HG03565 (cell line): ENCODE measurements at regions not wholly inside any gene's neighbourhood (a gene's known extent, or its start where the extent isn't known, plus 50 kb on each side); places are given as distances from the start of the nearest gene placed in this dataset.

Experiments used
- ATAC-seq: cut with Tn5 transposase; IDR thresholded peaks from one replicate; pipeline ENCODE4 v1.9.1; 2021; ENCODE audit warnings: mild to moderate bottlenecking, moderate library complexity; ENCODE audit not compliant: unreplicated experiment

DNA sequence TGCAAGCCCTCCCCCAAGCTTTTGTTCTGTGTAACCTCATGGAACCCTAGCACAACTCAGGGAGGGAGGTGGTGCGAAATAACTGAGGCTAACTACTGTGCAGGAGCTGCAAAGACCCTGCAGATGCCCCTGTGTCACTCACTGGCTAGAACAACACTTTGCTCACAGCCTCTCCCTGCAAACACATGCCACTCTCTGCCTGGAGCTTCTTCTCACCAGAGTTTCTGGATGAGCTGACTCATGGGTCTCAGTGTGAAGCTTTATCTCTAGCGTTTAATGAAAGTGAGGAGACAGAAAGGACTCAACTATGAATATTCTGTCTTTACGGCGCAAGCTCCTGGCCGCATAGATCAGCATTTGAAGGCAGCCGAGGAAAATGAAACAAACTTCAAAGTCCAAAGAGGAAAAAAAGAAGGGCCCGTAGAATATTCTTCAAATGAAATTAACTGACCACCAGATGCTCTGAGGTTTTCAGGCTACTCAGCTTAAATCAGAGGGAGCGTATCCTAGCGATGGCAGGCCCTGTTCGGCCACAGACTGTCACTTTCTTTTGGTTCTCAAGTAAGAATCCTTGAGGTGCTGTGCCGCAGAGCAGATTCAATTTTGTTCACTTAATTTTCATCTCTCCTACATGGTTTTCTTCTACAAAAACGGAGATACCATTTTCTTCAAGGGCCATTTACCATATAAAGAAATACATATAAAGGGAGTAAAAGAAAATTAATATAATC, 77.7 kb upstream of the TAS2R1 start:
- ATAC-seq, result no peak

DNA sequence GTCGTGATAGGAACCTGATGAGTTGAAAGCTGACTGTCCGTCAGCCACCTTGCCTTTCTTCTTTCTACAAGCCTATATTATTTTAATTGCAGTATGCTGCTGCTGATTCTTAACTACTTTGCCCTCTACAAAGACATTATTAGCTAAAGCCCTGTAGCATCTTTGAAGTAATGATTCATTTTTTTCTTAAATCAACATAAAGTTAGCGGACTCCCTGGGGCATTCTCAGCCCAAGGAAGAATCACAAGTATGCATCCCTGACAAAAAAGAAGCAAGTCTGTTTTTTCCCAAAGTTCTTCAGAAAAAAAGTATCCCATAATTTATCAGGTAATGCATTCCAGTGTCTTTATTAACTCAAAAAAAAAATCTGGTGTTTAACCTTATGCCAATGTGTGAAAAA, 69.5 kb upstream of the TAS2R1 start:
- no peak for ATAC-seq

DNA sequence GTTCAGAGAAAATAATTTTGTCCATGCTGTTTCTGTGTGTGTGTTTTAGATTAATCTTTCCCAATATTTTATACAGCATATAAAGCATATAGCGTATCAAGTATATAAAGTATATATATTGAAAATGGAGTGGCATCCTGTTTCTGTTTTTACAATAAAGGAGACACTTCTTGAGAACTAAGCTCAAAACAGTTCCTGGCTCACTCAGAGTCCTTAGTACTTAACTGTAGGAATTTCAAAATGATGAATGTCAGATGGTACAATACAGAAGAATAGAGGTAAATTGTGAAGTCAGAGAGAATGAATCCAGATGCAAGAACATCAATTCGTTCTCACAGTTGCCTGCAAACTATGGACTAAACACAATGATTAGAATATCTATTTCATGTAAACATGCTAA, 68.7 kb upstream of the TAS2R1 start:
- ATAC-seq, result no peak

DNA sequence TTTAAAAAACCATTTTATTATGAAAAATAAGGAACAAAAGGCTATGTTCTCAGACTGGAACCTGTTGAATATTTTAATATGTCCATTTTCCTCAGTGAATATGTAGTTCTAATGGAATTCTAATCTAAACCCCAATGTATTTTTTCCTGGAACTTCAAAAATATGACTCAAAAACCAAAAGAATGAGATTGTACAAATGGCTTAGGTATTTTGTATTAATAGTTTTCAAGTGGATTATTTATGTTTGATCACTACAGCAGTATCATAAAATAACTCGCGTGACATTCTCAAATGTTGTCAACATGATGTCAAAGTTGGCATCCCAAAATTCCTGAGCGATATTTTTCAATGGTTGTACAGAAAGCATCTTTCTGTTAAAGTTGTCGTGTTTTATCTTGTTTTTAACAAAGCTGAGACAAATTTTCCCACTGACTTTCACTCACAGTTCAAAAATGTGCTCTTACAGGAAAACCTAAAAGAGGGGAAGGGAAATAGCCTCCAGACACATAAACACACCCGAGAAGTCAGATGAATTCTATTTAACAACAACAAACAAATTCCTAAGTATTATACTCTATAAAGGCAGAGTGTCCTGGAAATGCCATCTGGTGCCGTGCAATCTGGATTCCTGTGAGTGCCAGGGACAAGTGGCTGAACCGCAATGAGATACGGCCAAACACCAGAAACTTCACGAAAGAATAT, 68.1 kb upstream of the TAS2R1 start:
- ATAC-seq, result no peak

DNA sequence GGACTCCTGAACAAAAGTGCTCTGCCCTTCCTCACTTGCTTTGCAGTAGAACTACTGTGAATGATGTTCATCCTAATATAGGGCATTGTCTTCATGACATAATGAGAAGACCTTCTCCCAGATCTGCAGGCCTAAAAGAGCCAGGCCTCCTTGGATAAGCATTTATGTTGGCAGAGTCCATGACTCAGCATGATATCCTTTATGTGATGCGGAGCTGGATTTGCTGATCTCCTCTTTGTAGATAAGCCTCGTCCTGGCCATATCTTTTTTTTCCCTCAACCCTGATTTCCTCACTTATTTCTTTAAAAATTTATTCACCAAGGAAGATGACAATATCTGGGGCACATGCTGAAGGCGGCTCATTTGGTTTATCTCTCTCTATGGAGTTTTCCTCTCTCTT, 62.4 kb upstream of the TAS2R1 start:
- no peak for ATAC-seq

DNA sequence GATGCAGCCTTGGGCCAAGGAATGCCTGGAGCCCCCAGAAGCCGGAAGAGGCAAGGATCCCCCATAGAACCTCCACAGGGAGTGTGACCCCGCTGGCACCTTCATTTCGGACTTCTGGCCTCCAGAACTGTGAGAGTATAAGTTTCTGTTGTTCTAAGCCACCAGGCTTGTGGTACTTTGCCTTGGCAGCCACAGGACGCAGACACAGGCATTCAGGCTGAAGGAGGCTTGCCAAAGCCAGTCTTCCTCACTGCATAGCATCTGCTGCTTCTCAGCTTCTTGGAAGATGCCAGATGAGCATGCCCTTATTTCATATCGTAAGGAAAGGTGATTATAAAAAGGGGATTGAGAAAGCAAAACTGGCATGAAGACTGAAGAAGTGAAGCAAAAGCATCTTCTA, 61.1 kb upstream of the TAS2R1 start:
- ATAC-seq, result no peak

DNA sequence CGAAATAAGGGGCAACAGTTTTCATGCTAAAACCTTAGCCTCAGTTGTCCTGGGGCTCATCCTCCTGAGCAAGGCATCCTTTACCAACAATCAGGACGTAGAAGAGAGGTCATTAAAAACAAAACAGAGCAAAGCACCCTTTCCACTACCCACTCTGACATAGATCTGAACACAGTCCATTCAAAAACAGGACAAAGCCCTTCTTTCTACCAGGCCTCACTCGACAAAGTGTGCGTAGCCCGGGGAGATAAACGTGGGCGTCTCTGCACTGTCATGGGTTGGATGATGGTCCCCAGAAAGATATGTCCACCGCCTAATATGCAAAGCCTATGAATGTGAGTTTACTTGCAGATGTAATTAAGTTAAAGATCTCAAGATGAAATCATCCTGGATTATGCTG, 60.6 kb upstream of the TAS2R1 start:
- ATAC-seq, result no peak

DNA sequence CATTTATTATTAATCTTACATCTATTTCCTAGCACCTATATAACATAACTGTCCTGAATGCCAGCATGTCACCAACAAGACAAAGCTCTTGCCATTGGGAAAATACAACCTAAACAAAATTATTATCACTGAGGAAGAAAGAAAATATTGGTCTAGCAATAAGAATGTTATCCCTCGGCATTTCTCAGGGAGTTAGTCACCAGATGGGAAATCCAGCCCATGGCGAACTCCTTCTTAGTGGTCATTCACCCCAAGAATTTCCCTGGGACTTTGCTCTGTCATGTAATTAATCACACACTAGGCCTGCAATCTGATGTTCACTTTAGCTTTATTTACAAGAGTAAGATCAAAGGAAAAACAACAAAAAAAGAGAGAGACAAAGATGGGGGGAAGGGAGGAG, 56.1 kb upstream of the TAS2R1 start:
- ATAC-seq, result no peak

DNA sequence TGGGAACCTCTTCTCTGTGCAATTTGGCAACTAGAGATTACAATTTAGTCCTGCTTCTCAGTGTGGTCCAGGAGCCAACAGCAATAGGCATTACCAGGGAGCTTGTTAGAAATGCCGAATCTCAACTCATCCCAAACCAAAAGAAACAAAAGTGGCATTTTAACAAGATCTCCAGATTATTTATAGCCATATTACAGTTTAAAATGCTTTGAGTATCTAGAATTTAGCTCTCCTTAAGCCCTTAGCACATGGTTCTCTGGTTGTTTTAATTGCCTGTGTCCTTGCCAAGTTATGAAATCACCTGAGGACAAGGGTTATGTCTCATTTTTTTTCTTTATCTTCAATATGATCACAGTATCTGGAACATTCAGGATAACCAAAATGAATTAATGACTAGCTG, 51.6 kb upstream of the TAS2R1 start:
- no peak for ATAC-seq
